PFSK-1 (cell line): ENCODE measurements at regions not wholly inside any gene's neighbourhood (a gene's known extent, or its start where the extent isn't known, plus 50 kb on each side); places are given as distances from the start of the nearest gene placed in this dataset.

Experiments
- FOXP2 ChIP-seq: optimal IDR thresholded peaks from 2 replicates; pipeline ENCODE3; 2011; ENCODE audit warnings: borderline replicate concordance, control low read depth, inconsistent platforms; ENCODE audit not compliant: insufficient read depth; ENCODE audit errors: extremely low read length, extremely low read depth
- POLR2AphosphoS5 ChIP-seq: IDR thresholded peaks from 2 replicates; pipeline ENCODE4 v1.6.1; 2012; ENCODE audit warnings: low read depth, mild to moderate bottlenecking, control low read depth, low read length, moderate library complexity
- REST ChIP-seq, 2 experiments: IDR thresholded peaks; 2 replicates each; pipeline versions ENCODE4 v1.6.1 to v1.8.0; 2011 to 2012; ENCODE audit warnings: low read depth in 2 of 2, low read length in 2 of 2, control low read depth in 1 of 2, inconsistent platforms in 1 of 2, mild to moderate bottlenecking in 1 of 2, moderate library complexity in 1 of 2; ENCODE audit not compliant: insufficient read depth in 1 of 2

DNA sequence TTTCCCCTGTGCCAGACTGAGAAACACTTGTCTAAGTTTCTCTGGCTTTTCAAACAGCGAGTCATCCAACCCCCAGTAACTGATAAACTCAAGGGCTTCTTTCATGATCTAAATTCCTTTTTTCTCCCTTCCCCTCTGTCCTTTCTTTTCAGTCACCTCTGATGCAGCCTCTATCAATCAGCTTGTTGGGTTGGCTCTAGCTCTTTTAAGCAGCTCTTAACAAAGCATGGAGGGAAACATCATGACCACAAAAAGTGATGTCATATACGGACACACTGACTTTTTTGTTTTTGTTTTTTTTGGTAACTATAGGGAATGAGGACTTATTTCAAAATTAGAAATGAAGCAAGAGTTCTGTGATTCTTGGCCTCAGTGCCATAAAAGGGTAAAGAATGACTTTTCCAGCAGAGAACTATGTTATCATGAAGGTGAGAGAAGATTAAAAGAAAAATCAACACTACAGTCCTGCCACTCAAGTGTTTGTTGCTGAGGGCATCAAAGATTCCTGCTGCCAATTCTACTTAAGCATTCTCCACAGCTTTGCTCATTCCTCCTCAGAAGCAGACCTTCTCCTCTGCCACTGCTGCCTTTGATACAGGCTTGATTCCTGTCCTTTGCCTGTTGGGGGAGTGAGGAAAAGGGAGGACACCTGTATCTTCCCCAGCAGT lies 457.0 kb upstream of the ONECUT1 start:
- TF ChIP-seq POLR2AphosphoS5 (no peak), FOXP2 (no peak), REST (IDR thresholded peaks at IDR 0.05; ENCODE audit: insufficient read depth in 1 of 2, low read depth in 2 of 2, low read length in 2 of 2) (no peak)
